ENCODE measurements at regions not wholly inside any gene's neighbourhood (a gene's known extent, or its start where the extent isn't known, plus 50 kb on each side); places are given as distances from the start of the nearest gene placed in this dataset.
A peak's percentile ranks its signal among the peaks of the same experiment; 100 is the strongest.

DNA sequence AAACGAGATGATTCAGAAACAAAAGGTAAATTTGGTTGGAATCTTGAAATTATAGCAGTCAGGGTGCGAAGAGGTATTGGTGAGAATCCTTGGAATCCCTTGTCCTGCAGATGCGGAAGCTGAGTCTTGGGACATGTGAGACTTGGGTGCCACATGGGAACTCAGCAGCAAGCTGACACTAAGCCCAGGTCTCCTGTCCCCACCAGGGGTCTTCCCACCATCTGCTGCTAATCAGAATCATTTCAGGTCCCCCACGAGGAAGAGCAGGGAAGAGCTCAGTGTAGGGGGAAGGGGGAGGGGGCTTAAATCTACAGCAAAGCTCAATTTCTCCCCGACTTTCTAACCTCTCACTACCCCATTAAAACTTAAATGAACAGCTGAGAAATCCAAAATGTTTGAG is 126.1 kb upstream of the BMPER start:
- H3K27ac ChIP-seq, result no peak overlapping the region
- no peaks in the 10 kb centered on the region for H3K9me3 ChIP-seq
- H3K4me1 ChIP-seq, result peaks cover 16% of the 10 kb centered on the region
- intact Hi-C loops (cut with DNase I), result no loop called here
- no peaks in the 10 kb centered on the region for H3K27me3 ChIP-seq
- H3K4me3 ChIP-seq, result no peak overlapping the region
- TF ChIP-seq POLR2AphosphoS5 (IDR thresholded peaks at IDR 0.05; ENCODE audit: insufficient read depth in 1 of 2, low read depth in 1 of 2) (no peak), POLR2A (IDR thresholded peaks at IDR 0.05) (no peak)
- TF ChIP-seq, protein P1, sequence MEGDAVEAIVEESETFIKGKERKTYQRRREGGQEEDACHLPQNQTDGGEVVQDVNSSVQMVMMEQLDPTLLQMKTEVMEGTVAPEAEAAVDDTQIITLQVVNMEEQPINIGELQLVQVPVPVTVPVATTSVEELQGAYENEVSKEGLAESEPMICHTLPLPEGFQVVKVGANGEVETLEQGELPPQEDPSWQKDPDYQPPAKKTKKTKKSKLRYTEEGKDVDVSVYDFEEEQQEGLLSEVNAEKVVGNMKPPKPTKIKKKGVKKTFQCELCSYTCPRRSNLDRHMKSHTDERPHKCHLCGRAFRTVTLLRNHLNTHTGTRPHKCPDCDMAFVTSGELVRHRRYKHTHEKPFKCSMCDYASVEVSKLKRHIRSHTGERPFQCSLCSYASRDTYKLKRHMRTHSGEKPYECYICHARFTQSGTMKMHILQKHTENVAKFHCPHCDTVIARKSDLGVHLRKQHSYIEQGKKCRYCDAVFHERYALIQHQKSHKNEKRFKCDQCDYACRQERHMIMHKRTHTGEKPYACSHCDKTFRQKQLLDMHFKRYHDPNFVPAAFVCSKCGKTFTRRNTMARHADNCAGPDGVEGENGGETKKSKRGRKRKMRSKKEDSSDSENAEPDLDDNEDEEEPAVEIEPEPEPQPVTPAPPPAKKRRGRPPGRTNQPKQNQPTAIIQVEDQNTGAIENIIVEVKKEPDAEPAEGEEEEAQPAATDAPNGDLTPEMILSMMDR (IDR thresholded peaks at IDR 0.05), result no peak
- no peak for DNase-seq (ENCODE audit: extremely low spot score in 2 of 2)
- no peaks in the 10 kb centered on the region for H3K36me3 ChIP-seq

DNA sequence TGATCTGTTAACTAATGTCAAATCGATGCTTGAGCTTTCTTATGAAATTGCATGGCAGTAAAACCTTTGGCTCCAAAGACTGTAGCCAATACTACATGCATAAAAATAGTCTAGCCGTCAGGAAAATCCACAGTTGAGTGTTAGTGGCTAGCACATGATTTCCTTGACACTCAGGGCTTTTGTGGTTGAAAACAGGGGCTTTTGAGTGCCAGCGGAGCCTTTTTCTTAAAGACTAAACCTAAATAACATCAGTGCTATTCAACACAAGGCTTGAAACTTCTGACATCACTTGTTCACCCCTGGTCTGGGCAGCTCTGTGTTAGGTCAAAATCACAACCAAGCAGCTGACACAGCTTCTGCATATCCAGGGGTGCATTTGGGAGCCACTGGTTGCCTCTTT is 124.2 kb upstream of the BMPER start:
- intact Hi-C loops (cut with DNase I), result no loop called here
- Histone ChIP-seq H3K27me3 (no peaks in the 10 kb centered on the region), H3K4me3 (no peak overlapping the region), H3K27ac (peak overlapping the region; percentile 47), H3K36me3 (no peaks in the 10 kb centered on the region), H3K9me3 (no peaks in the 10 kb centered on the region), H3K4me1 (peaks cover 16% of the 10 kb centered on the region)
- no peak for DNase-seq (ENCODE audit: extremely low spot score in 2 of 2)
- no peak for TF ChIP-seq POLR2A (IDR thresholded peaks at IDR 0.05)
- TF ChIP-seq, protein P1 (IDR thresholded peaks at IDR 0.05), result no peak
- TF ChIP-seq POLR2AphosphoS5 (IDR thresholded peaks at IDR 0.05; ENCODE audit: insufficient read depth in 1 of 2, low read depth in 1 of 2), result no peak

DNA sequence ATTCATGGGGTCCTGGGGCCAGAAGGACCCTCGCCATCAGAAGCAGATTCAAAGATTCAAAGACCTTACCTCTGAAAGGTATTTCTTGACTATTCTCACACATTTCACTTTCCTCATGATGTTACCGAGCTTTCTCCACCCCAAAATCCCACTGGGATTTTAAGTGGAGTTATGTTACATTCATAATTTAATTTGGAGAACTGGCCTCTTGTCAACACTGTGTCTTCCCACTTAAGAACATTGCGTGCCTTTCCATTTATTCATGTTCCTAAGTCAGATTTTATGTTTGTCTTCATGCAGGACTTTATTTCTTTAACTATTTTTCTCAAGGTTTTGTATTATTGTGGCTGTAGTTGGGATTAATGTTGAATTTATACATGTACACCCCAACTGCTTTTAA is 123.5 kb upstream of the BMPER start:
- Histone ChIP-seq H3K4me1 (peaks cover 16% of the 10 kb centered on the region), H3K27ac (peak overlapping the region; percentile 47), H3K27me3 (no peaks in the 10 kb centered on the region), H3K4me3 (no peak overlapping the region), H3K36me3 (no peaks in the 10 kb centered on the region), H3K9me3 (no peaks in the 10 kb centered on the region)
- no peak for TF ChIP-seq POLR2A (IDR thresholded peaks at IDR 0.05)
- TF ChIP-seq, protein P1 (IDR thresholded peaks at IDR 0.05), result no peak
- TF ChIP-seq POLR2AphosphoS5 (IDR thresholded peaks at IDR 0.05; ENCODE audit: insufficient read depth in 1 of 2, low read depth in 1 of 2), result peak in 1 of 2 donors; percentile 24
- intact Hi-C loops (cut with DNase I), result no loop called here
- no peak for DNase-seq (ENCODE audit: extremely low spot score in 2 of 2)

DNA sequence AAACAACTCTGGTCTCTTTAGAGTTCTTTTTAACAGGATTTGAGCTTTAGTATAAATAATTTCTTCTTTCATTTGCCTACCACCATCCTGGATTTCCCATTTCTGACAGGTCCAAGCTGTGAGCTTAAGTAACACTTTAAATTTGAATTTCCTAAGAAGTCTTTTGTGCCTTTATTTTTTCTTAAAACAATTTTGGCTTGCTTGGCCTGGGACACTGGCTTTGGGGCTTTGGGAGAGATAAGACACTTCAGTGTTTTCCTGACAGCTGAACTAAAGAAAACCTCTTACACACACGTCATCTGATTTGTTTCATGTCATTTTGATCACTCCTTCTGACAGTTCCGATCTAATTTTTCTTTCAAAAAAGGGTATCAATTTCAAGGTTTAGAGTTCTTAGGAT is 121.3 kb upstream of the BMPER start:
- H3K36me3 ChIP-seq, result no peaks in the 10 kb centered on the region
- no peaks in the 10 kb centered on the region for H3K9me3 ChIP-seq
- intact Hi-C loops (cut with DNase I), result no loop called here
- DNase-seq (ENCODE audit: extremely low spot score in 2 of 2), result no peak
- TF ChIP-seq POLR2A (IDR thresholded peaks at IDR 0.05), result no peak
- TF ChIP-seq, protein P1 (IDR thresholded peaks at IDR 0.05), result no peak
- no peak for TF ChIP-seq POLR2AphosphoS5 (IDR thresholded peaks at IDR 0.05; ENCODE audit: insufficient read depth in 1 of 2, low read depth in 1 of 2)
- H3K27ac ChIP-seq, result no peak overlapping the region
- H3K4me1 ChIP-seq, result peaks cover 16% of the 10 kb centered on the region
- no peak overlapping the region for H3K4me3 ChIP-seq
- no peaks in the 10 kb centered on the region for H3K27me3 ChIP-seq

DNA sequence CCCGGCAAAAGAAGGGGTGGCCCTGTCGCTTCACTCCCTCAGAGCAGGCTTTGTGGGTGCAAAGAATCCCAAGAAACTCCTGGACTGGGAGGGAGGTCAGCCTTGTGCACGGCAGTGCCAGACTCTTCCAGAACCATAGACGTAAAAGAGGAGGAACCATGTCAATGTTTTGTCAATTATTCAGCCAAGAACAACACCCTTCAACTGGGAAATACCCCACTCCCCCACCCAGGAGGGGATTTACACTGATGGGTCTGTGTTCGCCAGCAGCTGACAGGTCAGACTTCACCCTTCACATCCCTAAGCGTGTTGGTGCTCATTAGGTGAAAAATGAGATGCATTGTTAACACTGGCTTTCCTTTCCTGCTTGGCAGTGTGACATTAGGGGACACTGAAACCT is 116.8 kb upstream of the BMPER start:
- Histone ChIP-seq H3K27ac (no peak overlapping the region), H3K9me3 (no peaks in the 10 kb centered on the region), H3K27me3 (no peaks in the 10 kb centered on the region), H3K36me3 (no peaks in the 10 kb centered on the region), H3K4me1 (no peaks in the 10 kb centered on the region), H3K4me3 (no peak overlapping the region)
- peak in 1 of 2 donors; percentile 79 for DNase-seq (ENCODE audit: extremely low spot score in 2 of 2)
- no peak for TF ChIP-seq POLR2AphosphoS5 (IDR thresholded peaks at IDR 0.05; ENCODE audit: insufficient read depth in 1 of 2, low read depth in 1 of 2)
- no peak for TF ChIP-seq POLR2A (IDR thresholded peaks at IDR 0.05)
- TF ChIP-seq, protein P1 (IDR thresholded peaks at IDR 0.05), result no peak
- intact Hi-C loops (cut with DNase I), result no loop called here
